Activated B cell treated with CpG ODN at 0.5 μM for 24 hours (primary cell): ENCODE measurements at regions not wholly inside any gene's neighbourhood (a gene's known extent, or its start where the extent isn't known, plus 50 kb on each side); places are given as distances from the start of the nearest gene placed in this dataset.

Experiments used
- ATAC-seq: fragments of 200-7000 bp; cut with Tn5 transposase; one replicate; pipeline ENCODE4 v1.10.0; 2021; ENCODE audit warnings: low read depth, mild to moderate bottlenecking, moderate library complexity
- CTCF ChIA-PET: fragments of 350-600 bp; sonication (Branson Sonifier 250); formaldehyde crosslinking; loops from one replicate; lab custom pipeline; 2021; ENCODE audit warnings: antibody characterized with exemption; lab: Charles Lee
- POLR2A ChIA-PET: fragments of 350-600 bp; sonication (Branson Sonifier 250); formaldehyde crosslinking; loops from one replicate; lab custom pipeline; 2021; ENCODE audit warnings: antibody characterized with exemption; lab: Charles Lee
- DNase-seq: peaks from one replicate; pipeline ENCODE4 v3.0.0; 2022
- H3K27ac Mint-ChIP-seq: one replicate; pipeline ENCODE4 v1.8.0; 2020; ENCODE audit warnings: mixed read lengths
- H3K27me3 Mint-ChIP-seq: one replicate; pipeline ENCODE4 v1.8.0; 2021; ENCODE audit warnings: mixed read lengths
- H3K36me3 Mint-ChIP-seq: one replicate; pipeline ENCODE4 v1.8.0; 2021; ENCODE audit warnings: low read depth, mixed read lengths
- H3K4me1 Mint-ChIP-seq: one replicate; pipeline ENCODE4 v1.8.0; 2021; ENCODE audit warnings: mixed read lengths
- H3K4me3 Mint-ChIP-seq: one replicate; pipeline ENCODE4 v1.8.0; 2020; ENCODE audit warnings: mild to moderate bottlenecking, mixed read lengths
- H3K9me3 Mint-ChIP-seq: one replicate; pipeline ENCODE4 v1.8.0; 2020; ENCODE audit warnings: mixed read lengths
- intact Hi-C: fragments of 100-400 bp; cut with micrococcal nuclease; formaldehyde crosslinking; loops from one replicate; pipeline ENCODE4 v1.15.1; 2024
- TF ChIP-seq, protein P1 (sequence below): fragments of 200-600 bp; IDR thresholded peaks from one replicate; pipeline ENCODE4 v1.8.0; 2022; ENCODE audit warnings: antibody characterized with exemption, mild to moderate bottlenecking

DNA sequence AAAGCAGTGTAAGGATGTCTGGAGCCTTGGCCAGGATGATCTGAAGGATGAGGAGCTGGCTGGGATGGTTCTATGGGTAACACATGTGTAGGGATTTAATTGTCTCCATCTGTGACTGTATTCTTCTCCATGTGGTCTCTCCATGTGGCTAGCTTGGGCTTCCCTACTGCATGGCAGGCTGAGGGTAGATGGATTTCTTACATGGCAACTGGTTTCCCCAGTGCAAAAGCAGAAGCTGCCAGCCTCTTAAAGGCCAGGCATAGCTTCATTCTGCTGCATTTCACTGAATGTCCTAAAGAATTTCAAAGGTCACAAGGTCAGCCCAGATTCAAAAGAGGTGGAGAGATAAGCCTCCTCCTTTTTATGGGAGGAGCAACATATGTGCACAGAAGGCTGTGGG is 61.7 kb downstream of the XCL2 start:
- TF ChIP-seq, protein P1, sequence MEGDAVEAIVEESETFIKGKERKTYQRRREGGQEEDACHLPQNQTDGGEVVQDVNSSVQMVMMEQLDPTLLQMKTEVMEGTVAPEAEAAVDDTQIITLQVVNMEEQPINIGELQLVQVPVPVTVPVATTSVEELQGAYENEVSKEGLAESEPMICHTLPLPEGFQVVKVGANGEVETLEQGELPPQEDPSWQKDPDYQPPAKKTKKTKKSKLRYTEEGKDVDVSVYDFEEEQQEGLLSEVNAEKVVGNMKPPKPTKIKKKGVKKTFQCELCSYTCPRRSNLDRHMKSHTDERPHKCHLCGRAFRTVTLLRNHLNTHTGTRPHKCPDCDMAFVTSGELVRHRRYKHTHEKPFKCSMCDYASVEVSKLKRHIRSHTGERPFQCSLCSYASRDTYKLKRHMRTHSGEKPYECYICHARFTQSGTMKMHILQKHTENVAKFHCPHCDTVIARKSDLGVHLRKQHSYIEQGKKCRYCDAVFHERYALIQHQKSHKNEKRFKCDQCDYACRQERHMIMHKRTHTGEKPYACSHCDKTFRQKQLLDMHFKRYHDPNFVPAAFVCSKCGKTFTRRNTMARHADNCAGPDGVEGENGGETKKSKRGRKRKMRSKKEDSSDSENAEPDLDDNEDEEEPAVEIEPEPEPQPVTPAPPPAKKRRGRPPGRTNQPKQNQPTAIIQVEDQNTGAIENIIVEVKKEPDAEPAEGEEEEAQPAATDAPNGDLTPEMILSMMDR, result no peak
- H3K36me3 Mint-ChIP-seq, result no peaks in the 10 kb centered on the region
- H3K9me3 Mint-ChIP-seq, result no peaks in the 10 kb centered on the region
- DNase-seq (no peak), ATAC-seq (no peak)
- intact Hi-C loops, result no loop called here
- no peak overlapping the region for H3K4me3 Mint-ChIP-seq
- no peak overlapping the region for H3K27ac Mint-ChIP-seq
- peaks cover 13% of the 10 kb centered on the region for H3K27me3 Mint-ChIP-seq
- ChIA-PET CTCF (no interaction called here), POLR2A (no interaction called here)
- H3K4me1 Mint-ChIP-seq, result no peaks in the 10 kb centered on the region

DNA sequence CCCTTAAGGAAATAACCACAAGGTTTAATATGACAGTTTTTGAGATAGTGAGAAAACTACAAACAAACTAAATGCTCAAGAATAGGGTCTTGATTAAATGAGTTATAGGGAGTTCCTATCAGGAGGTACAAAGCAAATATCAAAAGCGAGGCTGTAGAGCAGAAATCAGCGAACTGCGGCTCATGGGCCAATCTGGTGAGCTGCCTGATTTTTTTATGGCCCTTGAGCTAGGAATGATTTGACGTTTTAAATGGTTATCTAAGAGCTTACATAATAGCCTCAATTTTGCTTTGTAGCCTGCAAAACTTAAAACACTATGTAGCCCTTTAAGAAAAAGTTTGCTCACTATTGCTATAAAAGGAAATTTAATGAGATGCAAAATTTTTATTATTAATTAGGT is 62.2 kb downstream of the XCL2 start:
- ATAC-seq, result no peak
- Mint-ChIP-seq H3K36me3 (no peaks in the 10 kb centered on the region), H3K27me3 (peaks cover 13% of the 10 kb centered on the region), H3K4me3 (no peak overlapping the region), H3K27ac (no peak overlapping the region), H3K9me3 (no peaks in the 10 kb centered on the region), H3K4me1 (no peaks in the 10 kb centered on the region)
- intact Hi-C loops, result no loop called here
- ChIA-PET CTCF (no interaction called here), POLR2A (no interaction called here)
- TF ChIP-seq, protein P1, result no peak
- no peak for DNase-seq

DNA sequence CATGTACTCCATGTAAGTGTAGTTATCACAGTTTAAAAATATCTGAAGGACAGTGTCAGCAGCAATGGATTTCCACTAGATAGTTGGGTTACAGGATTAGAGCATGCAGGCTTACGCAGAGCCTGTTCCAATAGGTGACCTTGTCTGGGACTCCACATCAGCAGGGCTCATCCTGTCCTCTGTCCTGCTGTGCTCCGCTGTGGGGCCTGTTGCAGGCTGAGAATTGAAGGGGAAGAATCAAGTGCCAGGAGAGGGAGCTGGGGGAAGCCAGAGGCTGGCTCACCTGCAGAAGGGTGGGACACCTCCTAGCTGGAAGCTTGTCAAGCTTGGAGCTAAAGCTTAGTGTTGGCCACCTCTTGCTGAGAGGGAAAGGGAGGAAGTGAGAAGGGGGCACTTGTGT is 62.8 kb downstream of the XCL2 start:
- DNase-seq, result no peak
- ATAC-seq, result no peak
- no peak overlapping the region for H3K27ac Mint-ChIP-seq
- no peak overlapping the region for H3K4me3 Mint-ChIP-seq
- H3K9me3 Mint-ChIP-seq, result no peaks in the 10 kb centered on the region
- ChIA-PET CTCF (no interaction called here), POLR2A (no interaction called here)
- TF ChIP-seq, protein P1, result no peak
- H3K36me3 Mint-ChIP-seq, result no peaks in the 10 kb centered on the region
- H3K4me1 Mint-ChIP-seq, result no peaks in the 10 kb centered on the region
- intact Hi-C loops, result no loop called here
- H3K27me3 Mint-ChIP-seq, result peaks cover 10% of the 10 kb centered on the region

DNA sequence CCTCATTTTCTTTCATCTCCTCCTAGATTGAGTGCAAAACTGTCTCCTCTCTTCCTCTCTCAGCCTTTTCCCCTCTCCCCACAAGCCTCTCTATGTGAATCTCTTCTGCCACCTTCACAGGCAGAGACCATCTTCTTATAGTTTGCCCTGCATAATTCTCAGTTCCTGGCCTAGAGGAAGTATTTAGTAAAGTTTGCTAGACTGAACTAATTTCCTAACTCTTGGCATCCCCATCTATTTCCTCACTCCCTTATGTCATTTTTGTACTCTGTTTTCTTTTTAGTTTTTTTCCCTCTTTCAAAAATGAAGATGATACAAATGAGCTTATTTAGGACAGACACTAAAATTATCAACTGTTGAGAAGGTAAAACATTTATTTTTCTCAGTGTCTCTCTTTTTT is 66.0 kb downstream of the XCL2 start:
- Mint-ChIP-seq H3K4me3 (no peak overlapping the region), H3K27me3 (peaks cover 2% of the 10 kb centered on the region), H3K4me1 (no peaks in the 10 kb centered on the region), H3K9me3 (no peaks in the 10 kb centered on the region), H3K27ac (no peak overlapping the region), H3K36me3 (no peaks in the 10 kb centered on the region)
- ChIA-PET CTCF (no interaction called here), POLR2A (no interaction called here)
- DNase-seq, result no peak
- TF ChIP-seq, protein P1, result no peak
- no peak for ATAC-seq
- intact Hi-C loops, result no loop called here

DNA sequence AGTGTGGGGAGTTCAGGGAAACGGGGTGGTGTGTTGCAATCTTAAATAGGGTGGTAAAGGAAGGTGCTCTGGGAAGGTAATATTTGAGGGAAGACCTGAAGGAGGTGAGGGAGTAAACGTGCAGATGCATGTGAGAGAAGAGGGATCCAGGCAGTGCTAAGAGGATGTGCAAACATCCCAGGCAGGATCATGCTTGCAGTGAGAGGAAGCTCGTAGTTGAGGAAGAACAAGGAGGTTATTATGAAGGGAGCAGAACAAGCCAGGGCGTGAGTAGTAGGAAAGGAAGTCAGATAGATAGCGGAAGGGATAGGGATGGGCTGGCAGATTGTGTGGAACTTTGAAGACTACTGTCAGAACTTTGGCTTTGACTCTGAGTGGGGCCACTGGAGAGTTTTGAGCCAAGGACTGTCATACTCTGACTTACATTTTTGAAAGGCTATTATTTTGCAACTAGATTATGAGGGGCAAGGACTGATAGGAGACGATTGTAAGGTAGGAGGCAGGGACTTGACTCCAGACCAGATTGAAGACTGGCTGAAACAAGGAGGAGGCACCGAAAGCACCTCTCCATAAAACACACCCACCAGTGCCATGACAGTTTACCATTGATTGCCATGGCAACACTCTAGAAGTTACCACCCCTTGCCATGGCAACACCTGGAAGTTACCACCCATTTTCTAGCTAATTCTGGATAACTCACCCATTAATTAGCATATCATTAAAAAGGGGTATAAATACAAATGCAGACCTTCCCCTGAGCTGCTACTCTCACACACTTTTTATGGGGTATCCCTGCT is 67.0 kb downstream of the XCL2 start:
- ChIA-PET CTCF (no interaction called here), POLR2A (no interaction called here)
- no peaks in the 10 kb centered on the region for H3K36me3 Mint-ChIP-seq
- peaks cover 2% of the 10 kb centered on the region for H3K27me3 Mint-ChIP-seq
- intact Hi-C loops, result no loop called here
- no peak overlapping the region for H3K4me3 Mint-ChIP-seq
- no peaks in the 10 kb centered on the region for H3K4me1 Mint-ChIP-seq
- no peak for DNase-seq
- no peaks in the 10 kb centered on the region for H3K9me3 Mint-ChIP-seq
- TF ChIP-seq, protein P1, result no peak
- H3K27ac Mint-ChIP-seq, result no peak overlapping the region
- ATAC-seq, result no peak
